Kidney (tissue), 13 donors: ENCODE measurements at regions not wholly inside any gene's neighbourhood (a gene's known extent, or its start where the extent isn't known, plus 50 kb on each side); places are given as distances from the start of the nearest gene placed in this dataset.

Experiments
- DNase-seq, 5 donors: peaks; one replicate each; pipeline ENCODE4 v3.0.0-alpha.2; 2013 to 2020
- FAIRE-seq: peaks from 2 replicates; lab custom pipeline; 2012; peaks lifted over from hg19 to GRCh38; lab: Jason Lieb, UNC
- H3K27ac ChIP-seq, 2 donors: one replicate each; pipeline ENCODE4 v1.7.0; 2013; ENCODE audit warnings: low read depth in 2 of 2, low read length in 2 of 2, inconsistent platforms in 1 of 2
- H3K27me3 ChIP-seq: one replicate; pipeline ENCODE4 v1.7.1; 2013; ENCODE audit warnings: low read length, inconsistent platforms; ENCODE audit not compliant: control insufficient read depth, insufficient read depth
- H3K36me3 ChIP-seq, 3 donors: one replicate each; pipeline versions ENCODE4 v1.7.0 to v1.7.1; 2013; ENCODE audit warnings: low read length in 3 of 3, control low read depth in 1 of 3, inconsistent platforms in 1 of 3; ENCODE audit not compliant: insufficient read depth in 3 of 3, control insufficient read depth in 2 of 3
- H3K4me1 ChIP-seq, 3 donors: one replicate each; pipeline versions ENCODE4 v1.7.0 to v1.7.1; 2013; ENCODE audit warnings: low read length in 3 of 3, inconsistent platforms in 1 of 3, low read depth in 1 of 3; ENCODE audit not compliant: control insufficient read depth in 2 of 3, insufficient read depth in 2 of 3
- H3K4me3 ChIP-seq, 3 donors: one replicate each; pipeline versions ENCODE4 v1.7.0 to v1.8.1; 2013; ENCODE audit warnings: low read length in 3 of 3, control low read depth in 1 of 3, inconsistent platforms in 1 of 3
- H3K9ac ChIP-seq, 3 donors: one replicate each; pipeline versions ENCODE4 v1.7.0 to v1.7.1; 2013; ENCODE audit warnings: low read length in 3 of 3, control low read depth in 1 of 3, inconsistent platforms in 1 of 3
- H3K9me3 ChIP-seq, 3 donors: one replicate each; pipeline versions ENCODE4 v1.7.0 to v1.7.1; 2013; ENCODE audit warnings: low read length in 3 of 3, control low read depth in 1 of 3, inconsistent platforms in 1 of 3; ENCODE audit not compliant: control insufficient read depth in 2 of 3, insufficient read depth in 1 of 3
- intact Hi-C: fragments of 100-400 bp; cut with DNase I; formaldehyde crosslinking; loops from one replicate; pipeline ENCODE4 v1.11.1; 2022
- TF ChIP-seq, protein P1 (sequence below): IDR thresholded peaks from 3 replicates; pipeline ENCODE4 v1.5.1; 2012; ENCODE audit warnings: mild to moderate bottlenecking, moderate library complexity, borderline replicate concordance; ENCODE audit not compliant: insufficient read depth; ENCODE audit errors: extremely low read depth
- donor health status: control.
- donor health status: control.
- donor health status: control.
- donor health status: control.
- donor health status: control.
- donor health status: DM: yes; HTN: yes; CAD: no.
- donor health status: Normal renal cell carcinoma (clear cell type).

GRCh38 chr17:68197997-68198930 lies 49.6 kb upstream of the AMZ2 start:
- Histone ChIP-seq H3K9ac (no peak overlapping the region), H3K4me3 (no peak overlapping the region), H3K27ac (no peak overlapping the region), H3K9me3 (no peaks in the 10 kb centered on the region), H3K36me3 (no peaks in the 10 kb centered on the region), H3K27me3 (peaks cover 38% of the 10 kb centered on the region), H3K4me1 (peaks cover 0 to 20% (median 4%) of the 10 kb centered on the region in 3 donors)
- intact Hi-C loops = no loop called here
- FAIRE-seq (no peak), DNase-seq (peak in 1 of 5 donors; percentile 25)
- TF ChIP-seq, protein P1, sequence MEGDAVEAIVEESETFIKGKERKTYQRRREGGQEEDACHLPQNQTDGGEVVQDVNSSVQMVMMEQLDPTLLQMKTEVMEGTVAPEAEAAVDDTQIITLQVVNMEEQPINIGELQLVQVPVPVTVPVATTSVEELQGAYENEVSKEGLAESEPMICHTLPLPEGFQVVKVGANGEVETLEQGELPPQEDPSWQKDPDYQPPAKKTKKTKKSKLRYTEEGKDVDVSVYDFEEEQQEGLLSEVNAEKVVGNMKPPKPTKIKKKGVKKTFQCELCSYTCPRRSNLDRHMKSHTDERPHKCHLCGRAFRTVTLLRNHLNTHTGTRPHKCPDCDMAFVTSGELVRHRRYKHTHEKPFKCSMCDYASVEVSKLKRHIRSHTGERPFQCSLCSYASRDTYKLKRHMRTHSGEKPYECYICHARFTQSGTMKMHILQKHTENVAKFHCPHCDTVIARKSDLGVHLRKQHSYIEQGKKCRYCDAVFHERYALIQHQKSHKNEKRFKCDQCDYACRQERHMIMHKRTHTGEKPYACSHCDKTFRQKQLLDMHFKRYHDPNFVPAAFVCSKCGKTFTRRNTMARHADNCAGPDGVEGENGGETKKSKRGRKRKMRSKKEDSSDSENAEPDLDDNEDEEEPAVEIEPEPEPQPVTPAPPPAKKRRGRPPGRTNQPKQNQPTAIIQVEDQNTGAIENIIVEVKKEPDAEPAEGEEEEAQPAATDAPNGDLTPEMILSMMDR = no peak
